Skin of body (tissue), 1 donor: ENCODE measurements at regions not wholly inside any gene's neighbourhood (a gene's known extent, or its start where the extent isn't known, plus 50 kb on each side); places are given as distances from the start of the nearest gene placed in this dataset.
"Not testable (repeated sequence)": the region's sequence is repeated elsewhere in the genome, so short reads cannot be mapped to it uniquely, and the experiment has no call there.

ENCODE experiments used
- DNase-seq: peaks from one replicate; lab custom pipeline; 2025; lab: John Stamatoyannopoulos, UW

DNA sequence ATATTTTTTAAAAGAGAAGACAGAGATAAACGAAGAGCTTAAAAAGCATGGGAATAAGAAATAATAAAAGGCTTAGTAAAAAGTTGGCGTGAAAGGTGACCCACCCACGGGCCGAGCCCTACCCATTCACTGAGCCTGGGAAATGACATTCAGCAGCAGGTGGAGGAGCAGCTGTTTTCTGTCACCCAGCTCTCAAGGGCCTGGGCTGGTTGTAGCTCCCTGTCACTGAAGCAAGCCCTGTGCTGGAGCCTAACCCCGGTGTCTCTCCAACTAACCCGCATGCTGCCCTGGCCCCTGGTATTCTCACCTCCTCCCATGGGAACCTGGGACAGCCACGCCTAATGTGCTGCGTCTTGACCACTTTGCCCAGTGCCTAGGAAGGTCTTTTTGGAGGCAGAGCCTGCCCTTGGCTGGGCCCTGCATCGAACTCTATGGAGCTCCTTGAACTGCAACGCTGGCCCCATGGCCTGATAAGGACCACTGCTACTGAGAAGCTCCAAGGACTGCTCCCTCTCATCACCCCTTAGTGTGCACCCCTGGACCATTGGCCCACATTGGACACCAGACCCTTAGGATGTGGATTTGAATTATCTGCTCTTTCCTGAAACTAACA lies 68.8 kb upstream of the IYD start:
- DNase-seq, result no peak

DNA sequence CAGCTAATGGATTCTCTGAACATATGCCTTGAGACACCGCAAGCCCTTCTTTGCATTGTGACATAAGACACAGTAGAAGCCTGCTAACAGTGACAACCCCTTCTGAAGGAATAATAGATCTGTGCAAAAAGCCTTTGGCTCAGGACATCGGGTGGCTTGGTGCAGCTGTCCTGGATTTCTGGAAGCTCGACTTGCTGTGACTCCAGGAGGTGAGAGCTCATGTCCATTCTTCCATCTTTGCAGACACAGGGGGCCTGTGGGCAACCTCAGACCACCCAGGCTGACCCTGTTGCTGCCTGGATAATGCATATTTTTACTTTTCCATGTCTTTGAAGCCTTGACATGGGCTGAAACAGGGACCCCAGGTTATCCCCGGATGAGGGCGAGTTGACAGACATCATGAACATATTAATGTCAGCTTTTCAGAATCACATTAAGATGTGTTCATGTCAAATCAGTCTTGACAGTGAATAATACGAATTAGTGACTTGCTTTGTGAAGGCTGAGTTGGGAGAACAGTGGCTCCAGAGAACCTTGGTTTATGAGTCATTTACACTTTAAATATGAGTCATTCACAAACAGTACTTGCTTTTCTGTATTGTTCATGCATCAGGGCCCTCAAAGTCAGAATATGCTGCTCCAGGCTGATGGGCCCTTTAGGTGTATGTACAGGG lies 66.8 kb upstream of the IYD start:
- DNase-seq, result no peak

DNA sequence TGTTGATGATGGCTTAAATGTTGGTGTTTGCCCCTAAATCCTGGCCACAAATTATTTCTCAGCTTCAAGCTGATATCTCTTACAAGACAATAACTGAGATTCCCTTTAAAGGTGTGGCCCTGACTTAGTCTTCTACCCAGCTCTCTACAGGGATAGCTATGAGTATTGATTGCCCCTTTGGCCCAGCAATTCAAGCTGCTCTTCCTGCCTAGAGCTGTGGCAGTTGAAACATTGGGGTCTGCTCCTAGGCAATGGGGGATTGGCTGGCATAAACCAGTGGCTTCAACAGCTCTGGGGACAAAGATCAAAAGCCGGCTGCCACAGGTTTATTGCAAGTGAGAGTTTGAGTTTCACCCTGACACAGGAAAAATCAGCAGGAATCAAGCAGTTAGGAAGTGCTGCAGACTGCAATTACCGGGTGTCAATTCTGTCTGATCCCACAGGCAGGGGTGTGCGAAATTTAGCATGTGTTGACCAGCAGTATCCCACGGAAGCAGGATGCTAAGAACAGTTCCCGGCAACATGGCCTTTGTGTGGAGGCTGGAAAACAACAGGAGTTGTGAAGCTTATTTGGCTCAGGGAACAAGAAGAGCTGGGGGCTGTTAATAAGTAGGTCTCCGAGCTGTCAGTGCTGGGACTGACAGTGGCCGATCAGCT lies 66.2 kb upstream of the IYD start:
- peak; percentile 19 for DNase-seq

DNA sequence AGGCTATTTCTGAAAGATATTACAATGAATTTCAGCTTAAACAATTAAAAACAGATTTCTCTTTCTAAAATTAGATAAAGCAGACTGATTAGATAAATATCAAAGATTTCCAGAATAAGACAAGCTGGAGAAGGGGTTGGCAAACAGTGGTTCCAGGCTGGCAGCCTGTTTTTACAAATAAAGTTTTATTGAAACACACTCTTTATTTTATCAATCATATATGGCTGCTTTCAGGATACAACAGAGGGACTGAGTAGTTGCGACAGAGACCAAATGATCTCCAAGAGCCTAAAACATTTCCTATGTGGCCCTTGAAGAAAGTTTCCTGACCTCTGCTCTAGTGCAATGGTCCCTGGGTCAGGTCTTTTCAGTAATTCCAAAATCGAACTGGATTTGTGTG lies 65.6 kb upstream of the IYD start:
- DNase-seq, result no peak

DNA sequence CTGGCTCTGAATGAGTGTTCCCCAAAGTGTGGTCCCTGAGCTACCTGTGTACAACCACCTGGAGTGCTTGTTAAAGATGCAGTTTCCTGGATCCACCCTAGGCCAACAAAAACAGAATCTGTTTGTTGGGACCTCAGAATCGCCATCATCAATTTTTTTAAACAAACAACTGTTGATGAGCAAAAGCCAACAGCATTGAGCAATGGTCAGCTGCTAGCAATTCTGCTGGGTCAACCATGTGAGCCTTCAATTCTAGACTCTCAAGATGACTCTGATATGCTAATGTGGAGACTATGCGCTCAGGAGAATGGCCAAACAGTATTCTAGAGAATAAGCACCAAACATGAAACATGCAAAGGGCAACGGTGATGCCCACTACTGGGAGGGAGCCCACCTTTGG lies 64.4 kb upstream of the IYD start:
- no peak for DNase-seq

DNA sequence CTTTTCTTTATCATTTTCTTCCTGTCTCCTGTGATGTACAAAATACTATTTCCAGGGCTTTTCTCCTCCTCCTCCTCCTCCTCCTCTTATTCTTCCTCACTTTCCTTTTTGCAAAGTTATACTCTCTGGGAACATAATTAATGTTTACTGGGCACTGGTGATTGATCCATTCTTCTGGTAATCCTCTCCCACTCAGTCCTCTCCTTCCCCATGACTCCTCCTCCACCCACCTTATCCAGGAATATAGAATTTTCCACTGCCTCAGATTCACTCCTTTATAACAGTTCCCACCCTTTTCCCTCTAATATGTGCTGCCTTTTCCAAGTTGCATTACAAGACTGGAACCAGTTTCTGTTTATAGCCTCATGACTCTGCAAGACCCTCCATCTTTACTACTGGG lies 62.5 kb upstream of the IYD start:
- DNase-seq, result no peak

DNA sequence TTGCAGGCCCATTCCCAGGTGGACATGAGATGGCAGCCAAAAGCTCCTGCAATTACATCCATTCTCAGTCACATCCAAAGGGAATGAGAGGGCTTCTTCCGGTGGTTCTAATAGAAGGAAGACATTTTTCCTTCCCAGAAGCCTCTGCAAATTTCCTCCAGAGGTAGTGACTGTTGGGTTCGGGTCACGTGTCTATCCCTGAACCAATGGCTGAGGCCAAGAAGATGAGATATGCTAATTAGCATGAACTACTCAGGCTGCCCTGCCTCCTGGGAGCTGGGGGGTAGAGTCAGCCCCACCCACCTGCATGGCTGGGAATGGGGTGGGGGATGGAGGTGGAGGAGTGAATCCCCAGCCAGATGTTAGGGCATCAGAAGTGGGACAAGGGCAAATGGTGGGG lies 61.3 kb upstream of the IYD start:
- DNase-seq, result no peak

DNA sequence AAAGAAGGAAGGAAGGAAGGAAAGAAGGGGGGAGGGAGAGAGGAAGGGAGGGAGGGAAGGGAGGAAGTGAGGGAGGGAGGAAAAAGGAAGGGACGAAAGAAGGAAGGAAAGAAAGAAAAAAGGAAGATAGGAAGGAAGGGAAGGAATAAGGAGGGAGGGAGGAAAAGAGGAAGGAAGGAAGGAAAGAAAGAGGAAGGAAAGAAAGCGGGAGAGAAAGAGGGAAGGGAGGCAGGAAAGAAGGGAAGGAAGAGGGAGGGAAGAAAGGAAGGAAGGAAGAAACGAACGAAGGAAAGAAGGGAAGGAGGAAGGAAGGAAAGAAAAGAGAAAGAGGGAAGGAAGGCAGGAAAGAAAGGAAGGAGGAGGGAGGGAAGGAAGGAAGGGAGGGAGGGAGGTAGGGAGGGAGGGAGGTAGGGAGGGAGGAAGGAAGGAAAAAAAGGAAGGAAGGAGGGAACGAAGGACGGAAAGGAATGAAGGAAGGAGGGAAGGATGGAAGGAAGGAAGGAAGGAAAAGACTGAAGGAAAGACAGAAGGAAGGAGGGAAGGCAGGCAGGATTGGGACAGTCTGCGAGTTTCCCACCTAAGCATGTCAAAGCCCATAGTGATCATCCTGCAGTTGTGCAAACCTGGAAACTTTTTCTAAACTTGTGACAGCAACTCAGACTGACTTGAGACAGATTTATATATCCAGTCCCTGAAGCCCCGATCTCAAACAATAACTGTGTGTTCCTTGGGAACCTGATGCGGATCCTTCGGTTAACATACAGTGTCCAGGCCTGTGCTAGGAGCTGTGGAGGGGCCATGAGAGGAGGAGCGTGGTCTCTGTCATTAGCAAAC lies 59.8 kb upstream of the IYD start:
- DNase-seq, result no peak

DNA sequence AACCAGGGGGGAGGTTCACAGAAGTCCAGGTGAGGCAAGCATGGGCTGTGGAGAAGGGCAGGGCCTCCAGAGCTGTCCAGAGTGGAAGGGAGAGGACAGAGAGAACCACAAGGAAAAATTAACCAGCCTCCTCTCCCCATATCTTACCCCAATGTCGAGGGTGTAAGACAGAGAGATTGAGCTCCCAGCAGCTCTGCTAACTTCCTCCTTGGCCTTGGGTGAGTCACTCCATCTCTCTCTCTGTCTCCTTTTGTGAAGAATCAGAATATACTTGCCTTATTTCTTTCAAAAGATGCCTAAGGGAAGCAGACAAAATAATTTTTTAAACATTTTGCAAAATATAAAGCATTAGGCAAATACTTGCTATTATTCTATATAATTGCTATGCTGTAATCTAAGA lies 58.3 kb upstream of the IYD start:
- no peak for DNase-seq

DNA sequence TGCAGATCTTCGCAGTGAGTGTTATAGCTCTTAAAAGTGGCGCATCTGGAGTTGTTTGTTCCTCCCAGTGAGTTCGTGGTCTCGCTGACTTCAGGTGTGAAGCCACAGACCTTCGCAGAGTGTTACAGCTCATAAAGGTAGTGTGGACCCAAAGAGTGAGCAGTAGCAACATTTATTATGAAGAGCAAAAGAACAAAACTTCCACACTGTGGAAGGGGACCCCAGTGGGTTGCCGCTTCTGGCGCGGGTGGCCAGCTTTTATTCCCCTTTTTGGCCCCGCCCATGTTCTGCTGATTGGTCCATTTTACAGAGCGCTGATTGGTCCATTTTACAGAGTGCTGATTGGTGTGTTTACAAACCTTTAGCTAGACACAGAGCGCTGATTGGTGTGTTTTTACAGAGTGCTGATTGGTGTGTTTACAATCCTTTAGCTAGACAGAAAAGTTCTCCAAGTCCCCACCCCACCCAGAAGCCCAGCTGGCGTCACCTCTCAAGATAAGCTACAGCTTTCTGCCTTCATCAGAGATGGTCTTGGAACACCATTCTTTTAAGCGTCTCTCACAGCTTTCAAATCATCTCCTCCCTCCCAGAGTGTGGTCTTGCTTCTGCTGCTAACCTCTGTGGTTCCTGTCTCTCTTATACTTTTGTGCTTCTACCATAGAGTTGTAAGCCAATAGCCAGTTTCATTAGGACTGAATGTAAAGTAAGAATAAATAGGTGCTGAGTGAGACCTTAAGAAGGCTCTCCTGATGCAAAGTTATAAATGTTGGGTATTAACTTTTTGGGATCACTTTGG lies 57.5 kb upstream of the IYD start:
- not testable (repeated sequence) for DNase-seq

DNA sequence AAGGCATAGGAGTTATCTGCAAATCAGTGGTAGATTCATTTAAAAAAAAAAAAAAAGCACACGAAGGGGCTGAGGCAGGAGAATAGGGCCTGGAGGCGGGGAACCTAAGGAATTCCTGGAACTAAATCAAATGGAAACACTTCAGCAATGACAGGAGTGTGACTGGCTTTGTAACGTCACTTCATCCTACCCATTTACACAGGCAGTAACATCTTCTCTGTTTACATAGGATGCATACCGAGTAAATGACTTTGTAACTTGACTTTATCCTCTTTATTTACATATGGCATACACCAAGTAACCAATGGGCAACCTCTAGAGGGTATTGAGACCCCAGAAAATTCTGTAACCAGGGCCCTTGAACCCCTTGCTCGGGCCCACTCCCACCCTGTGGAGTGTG lies 56.4 kb upstream of the IYD start:
- no peak for DNase-seq

DNA sequence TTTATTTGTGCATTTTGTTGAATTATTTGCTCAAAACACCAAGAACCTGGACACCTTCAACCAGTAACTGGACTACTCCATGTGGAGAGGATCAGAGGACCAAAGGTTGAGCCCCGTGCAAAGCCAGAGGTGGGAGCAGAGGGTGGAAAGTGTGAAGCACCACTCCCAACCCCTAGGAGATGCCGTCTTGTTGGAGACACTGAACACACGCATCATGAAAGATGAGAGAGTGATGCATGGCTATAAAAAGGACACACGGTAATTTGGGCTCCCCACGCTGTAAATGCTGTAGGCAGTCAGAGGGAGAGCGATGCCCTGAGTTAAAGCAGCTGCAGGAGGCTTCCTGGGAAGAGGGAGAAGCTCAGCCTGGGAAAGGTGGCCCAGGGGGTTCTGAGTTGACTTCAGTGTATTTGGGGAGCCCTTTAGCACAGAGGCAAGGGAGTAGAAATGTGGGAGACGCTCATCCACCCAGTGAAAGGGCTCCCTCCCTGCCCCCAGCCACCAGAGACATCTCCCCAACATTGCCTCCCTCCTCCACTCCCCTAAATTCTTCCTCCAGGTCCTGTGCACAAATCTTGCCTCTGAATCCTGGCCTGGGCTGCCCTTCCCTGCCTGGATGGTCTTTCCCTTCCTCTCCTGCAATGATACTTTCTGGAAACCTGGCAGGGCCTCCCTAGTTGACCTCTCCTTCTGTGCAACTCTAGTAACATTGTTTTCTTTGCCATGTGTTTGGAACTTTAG lies 55.8 kb upstream of the IYD start:
- DNase-seq, result no peak

DNA sequence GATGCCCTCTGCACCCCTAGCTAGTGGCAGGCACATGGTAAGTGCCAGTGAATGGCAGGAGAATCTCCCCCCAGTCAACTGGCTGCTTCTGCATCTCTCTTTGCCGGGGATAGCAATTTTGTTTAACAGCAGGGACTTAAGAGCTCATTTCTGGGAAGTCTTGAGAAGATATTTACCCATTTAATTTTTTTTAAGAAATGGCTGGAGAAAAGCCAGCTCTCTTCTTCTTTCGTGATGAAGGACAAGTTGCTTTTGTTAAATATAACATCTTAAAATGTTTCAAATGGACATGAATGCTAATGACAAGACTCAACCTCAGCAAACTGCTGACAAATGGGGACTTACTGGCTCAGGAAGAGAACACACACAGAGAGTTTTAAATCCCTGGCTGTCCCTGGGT lies 55.0 kb upstream of the IYD start:
- DNase-seq, result no peak

DNA sequence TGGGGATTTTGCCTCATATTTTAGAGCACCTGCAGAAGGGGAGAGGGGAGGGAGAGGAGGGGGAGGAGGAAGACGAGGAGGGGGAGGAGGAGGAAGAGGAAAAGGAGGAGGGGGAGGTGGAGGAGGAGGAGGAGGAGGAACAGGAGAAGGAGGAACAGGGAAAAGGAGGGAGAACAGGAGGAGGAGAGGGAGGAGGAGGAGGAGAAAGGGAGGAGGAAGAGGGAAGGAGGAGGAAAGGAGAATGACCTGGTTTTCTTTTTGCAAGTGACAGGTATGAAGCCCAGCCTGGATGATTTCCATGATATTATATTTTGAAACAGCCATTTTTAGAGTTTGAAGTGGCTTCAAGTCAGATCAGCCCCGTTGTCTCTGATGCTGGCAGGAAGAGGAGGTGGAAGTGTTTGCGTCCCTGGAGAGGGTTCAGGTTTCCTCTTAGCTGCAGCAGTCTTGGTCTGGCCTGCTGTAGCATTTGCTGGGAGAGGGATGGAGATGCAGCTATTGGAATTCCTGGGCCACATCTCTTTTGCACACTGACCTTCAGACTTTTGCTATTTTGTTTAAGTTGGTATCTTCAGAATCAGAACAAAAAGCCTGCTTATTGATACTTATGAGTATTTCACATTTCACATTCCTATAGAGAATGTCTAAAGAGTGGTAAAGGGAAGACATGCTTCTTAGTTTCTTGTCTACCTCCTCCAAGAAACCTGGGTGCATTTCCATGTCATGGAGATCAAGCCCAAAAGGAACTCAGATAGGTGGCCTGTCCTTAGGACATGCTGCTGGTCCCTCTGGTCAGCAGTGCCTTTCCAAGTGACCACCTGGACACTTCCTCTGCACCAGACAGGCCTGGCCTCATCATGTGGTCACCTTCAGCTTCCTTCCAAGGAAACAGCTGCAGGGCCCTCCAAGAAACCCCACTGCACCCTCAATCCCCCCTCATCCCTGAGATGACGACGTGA lies 54.3 kb upstream of the IYD start:
- no peak for DNase-seq

DNA sequence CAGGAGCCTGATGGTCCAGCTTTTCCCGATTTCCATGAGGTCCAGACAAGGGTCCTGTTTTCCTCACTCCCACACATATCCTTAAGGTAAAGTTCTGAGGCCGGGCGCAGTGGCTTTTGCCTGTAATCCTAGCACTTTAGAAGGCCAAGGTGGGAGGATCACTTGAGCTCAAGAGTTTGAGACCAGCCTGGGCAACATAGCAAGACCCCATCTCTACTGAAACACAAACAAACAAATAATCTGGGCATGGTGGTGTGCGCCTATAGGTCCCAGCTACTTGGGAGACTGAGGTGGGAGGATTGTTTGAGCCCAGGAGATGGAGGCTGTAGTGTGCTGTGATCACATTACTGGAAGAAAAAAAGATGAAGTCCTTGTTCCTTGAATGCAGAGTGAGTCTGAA lies 53.2 kb upstream of the IYD start:
- no peak for DNase-seq

DNA sequence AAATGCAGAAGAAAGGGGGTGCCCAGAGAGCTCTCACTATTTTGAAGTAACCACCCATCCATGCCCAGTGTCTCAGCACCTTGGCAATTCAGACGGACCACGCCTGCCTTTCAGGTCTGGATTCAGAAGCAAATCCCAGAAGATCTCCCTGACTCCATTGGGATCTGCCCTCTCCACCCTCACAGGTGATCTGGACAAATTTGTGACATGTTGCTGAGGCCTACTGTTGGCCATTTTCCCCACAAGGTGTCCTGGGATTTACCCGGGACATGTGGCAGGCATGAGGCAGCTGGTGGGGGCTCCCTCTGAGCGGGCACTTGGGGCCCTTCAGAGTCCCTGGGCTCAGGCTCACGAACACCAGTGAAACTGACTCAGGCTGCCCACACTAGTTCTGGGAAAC lies 51.9 kb upstream of the IYD start:
- no peak for DNase-seq
